Fibroblast of the aortic adventitia (primary cell): ENCODE measurements at regions not wholly inside any gene's neighbourhood (a gene's known extent, or its start where the extent isn't known, plus 50 kb on each side); places are given as distances from the start of the nearest gene placed in this dataset.

Experiments
- DNase-seq: peaks from one replicate; pipeline ENCODE4 v3.0.0-alpha.2; 2010; ENCODE audit warnings: low read depth
- H3K4me3 ChIP-seq: 2 replicates; pipeline ENCODE4 v1.5.1; 2011; ENCODE audit warnings: low read depth, mild to moderate bottlenecking, control low read depth, low read length, moderate library complexity
- CTCF ChIP-seq: IDR thresholded peaks from 2 replicates; pipeline ENCODE4 v1.5.1; 2011; ENCODE audit warnings: mild to moderate bottlenecking, low read length, control low read depth, inconsistent platforms; ENCODE audit not compliant: insufficient read depth

- TF ChIP-seq CTCF, result no peak
- H3K4me3 ChIP-seq, result no peak overlapping the region
- no peak for DNase-seq
Measured at GRCh38 chr9:105886136-105886535, 191.8 kb downstream of the TMEM38B start.

GRCh38 chr9:105887679-105888078, 193.3 kb downstream of the TMEM38B start:
- H3K4me3 ChIP-seq, result no peak overlapping the region
- DNase-seq, result no peak
- TF ChIP-seq CTCF, result no peak

GRCh38 chr9:105890046-105890822, 195.9 kb downstream of the TMEM38B start:
- no peak for DNase-seq
- TF ChIP-seq CTCF, result no peak
- no peak overlapping the region for H3K4me3 ChIP-seq

DNA sequence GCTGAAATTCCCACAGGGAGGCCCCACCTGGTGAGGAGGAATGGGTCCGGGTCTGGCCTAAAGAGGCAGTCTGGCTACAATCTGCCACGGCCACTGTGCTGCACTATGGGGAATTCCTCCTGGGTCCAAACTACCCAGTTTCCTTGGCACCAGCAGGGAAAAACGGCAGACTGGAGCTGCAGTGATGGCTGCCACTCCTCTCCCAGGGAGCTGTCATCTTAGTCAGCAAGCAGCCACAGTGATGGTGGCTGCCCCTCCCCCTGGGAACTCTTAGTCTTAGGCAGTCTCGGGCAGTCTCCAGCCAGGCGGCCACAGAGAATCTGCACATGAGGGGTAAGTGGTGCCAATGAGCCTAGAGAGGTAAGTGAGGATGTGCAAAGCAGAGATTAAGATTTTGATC, 205.8 kb downstream of the TMEM38B start:
- DNase-seq, result no peak
- TF ChIP-seq CTCF, result no peak

GRCh38 chr9:105901514-105902109, 207.3 kb downstream of the TMEM38B start:
- no peak overlapping the region for H3K4me3 ChIP-seq
- no peak for TF ChIP-seq CTCF
- no peak for DNase-seq

More for the DNA sequence above, 205.8 kb downstream of the TMEM38B start:
- no peak overlapping the region for H3K4me3 ChIP-seq

DNA sequence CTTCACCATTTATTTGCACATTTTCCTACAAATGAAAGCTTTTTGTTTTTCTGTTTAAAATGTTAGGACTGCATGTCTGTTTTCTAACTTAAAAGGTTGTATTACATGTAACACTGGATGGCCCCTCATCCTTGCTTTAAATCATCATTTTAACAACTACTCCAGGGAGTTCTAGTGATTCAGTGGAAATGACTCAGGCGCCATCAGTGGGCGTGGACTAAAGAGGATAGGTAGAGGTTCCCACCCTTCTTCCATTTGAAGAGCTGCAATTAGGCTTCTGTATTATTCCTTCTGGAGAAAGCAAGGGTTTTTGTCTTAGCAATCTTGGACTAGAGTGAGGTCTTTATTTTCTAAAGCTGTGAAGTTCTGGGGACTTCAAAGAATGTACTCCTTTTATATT, 213.7 kb downstream of the TMEM38B start:
- H3K4me3 ChIP-seq, result no peak overlapping the region
- DNase-seq, result no peak
- no peak for TF ChIP-seq CTCF
